HG03064 (cell line): ENCODE measurements at regions not wholly inside any gene's neighbourhood (a gene's known extent, or its start where the extent isn't known, plus 50 kb on each side); places are given as distances from the start of the nearest gene placed in this dataset.

Source experiments
- ATAC-seq: cut with Tn5 transposase; IDR thresholded peaks from one replicate; pipeline ENCODE4 v1.9.1; 2021; ENCODE audit warnings: low read depth; ENCODE audit not compliant: unreplicated experiment

GRCh38 chr3:193974191-193974652 is 161.7 kb upstream of the HES1 start:
- ATAC-seq: no peak

GRCh38 chr3:193974671-193975535 is 161.0 kb upstream of the HES1 start:
- no peak for ATAC-seq

DNA sequence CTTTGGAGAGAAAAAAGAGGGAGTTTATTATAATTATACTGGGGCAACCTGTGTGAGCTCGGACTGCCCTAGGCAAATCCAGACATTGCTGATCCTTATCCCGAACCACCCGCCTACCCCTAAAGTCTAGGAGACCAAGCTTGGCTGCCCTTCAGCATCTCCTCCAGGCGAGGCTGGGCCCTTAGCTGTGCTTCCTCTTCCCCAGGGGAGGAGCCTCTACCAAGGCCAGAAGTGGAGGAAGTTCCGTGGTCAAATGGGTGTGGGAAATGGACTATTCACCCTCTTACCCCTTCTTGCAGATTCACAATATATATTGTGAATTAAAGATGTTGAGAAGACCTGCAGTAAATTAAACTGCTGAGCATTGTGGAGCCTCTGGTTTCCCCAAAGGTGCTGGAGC is 158.3 kb upstream of the HES1 start:
- ATAC-seq: no peak

- no peak for ATAC-seq
These were observed 157.9 kb upstream of the HES1 start for GRCh38 chr3:193978030-193978429.

GRCh38 chr3:193978486-193978885 is 157.5 kb upstream of the HES1 start:
- ATAC-seq: no peak

GRCh38 chr3:193980326-193980725 is 155.6 kb upstream of the HES1 start:
- ATAC-seq: no peak

DNA sequence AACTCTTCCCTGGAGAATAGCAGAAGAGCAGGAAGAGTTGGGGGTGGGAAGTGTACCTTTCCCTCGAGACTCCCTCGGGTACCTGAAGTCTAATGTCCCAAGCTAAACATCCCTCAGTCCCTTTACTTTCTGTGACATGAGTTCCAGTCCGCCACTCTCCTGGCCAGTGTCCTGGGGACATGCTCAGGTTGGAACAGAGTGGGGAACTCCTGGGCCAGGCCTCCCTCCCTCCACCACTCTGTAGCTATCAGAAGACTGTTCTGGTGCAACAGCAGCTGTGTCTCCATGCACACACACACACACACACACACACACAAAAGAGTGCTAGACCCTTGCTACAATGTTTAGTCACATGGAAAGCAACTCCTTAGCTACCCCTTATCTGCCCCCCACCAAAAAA is 155.0 kb upstream of the HES1 start:
- no peak for ATAC-seq

GRCh38 chr3:193981504-193981903 is 154.4 kb upstream of the HES1 start:
- ATAC-seq: no peak

DNA sequence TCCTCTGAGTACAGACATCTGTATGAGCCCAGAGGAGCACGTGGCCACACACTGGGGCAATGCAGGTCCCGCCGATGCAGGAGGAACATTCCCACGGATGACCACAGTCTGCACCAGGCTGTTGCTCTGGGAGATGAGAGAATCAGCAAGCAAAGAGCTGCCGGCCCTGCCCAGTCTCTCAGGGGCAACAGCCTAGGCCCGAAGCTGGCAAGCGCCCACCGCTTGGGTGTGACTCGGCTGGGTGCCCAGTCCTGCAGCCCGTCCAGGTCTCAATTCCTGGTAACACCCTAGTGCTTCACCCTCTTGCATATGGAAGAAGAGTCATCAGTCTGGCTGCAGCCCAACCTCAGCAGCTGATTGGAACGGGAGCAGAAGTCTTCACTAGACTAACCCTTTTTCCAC is 153.7 kb upstream of the HES1 start:
- no peak for ATAC-seq

DNA sequence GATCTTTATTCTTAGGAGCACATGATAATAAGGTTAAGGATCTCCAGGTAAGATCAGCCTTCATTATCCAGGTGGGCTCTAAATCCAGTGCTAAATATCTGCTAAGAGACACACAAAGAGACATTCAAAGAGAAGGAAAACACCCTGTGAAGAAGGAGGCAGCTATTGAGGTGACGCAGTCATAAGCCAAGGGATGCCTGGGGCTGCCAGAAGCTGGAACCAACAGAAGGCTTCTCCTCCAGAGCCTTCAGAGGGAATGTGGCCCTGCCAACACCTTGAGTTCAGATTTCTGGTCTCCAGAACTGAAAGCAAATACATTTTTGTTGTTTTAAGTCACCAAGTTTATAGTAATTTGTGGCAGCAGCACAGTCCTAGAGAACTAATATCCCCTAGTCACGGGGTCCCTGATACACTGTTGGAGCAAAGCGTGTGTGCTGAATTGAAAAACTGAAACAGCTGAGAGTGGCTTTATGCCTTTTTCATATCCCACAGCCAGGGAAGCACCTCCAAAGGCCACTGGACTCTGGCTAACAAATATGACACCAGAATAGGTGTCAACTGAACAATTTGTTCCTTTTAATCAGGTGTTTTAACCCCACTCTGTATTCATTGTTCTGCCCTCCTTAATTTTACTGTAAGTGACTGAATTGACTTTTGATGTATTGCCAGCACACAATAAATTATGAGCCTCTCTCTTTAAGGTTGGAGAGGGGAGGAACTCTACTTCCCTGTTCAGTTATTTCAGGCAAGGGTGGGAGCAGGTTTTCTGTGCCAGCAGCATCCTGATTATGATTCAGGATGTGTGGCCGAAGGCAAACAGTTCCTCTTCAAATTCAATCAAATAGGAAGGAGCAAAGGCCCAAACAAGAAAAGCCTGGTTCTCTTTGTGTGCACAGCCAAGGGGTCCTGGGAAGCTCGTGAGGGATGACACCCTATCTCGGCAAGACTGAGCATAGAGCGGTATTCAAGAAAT is 151.8 kb upstream of the HES1 start:
- no peak for ATAC-seq

- no peak for ATAC-seq
These were observed 151.1 kb upstream of the HES1 start for GRCh38 chr3:193984876-193985275.

DNA sequence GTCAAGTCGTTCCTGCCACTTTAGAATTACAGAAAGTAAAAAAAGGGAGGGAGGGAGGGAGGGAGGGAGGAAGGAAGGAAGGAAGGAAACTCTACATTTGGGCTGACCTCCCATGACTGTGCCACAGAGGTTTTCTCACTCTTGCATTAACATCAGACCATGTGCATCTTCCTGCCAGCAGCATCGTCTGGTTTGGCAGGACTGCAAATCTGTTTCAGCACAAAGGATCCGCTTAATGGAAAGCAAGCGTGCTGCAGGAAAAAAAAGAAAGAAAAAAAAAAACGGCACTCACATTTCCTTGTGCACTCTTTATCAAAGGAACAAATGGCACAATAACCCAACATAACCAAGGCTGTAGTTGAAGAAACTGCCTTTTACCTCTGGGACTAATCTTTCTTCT is 148.8 kb upstream of the HES1 start:
- ATAC-seq: no peak

DNA sequence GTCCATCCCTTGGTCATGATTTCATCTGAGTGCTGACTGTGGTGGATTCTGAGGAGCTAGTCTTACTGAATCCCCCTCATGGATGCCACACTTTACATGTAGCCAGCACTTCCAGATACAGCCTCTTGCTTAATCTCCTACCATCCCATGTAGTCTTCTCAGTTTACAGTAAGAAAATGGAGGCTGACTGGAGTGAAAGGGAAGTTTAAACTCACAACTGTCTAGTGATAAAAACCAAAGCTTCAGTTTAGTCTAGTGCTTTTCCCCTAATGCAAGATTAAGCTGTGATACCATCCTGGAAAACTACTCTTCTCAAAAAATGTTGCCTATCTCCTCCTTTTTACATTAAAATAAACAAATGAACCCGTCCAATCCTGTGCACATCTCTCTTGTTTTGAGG is 146.8 kb upstream of the HES1 start:
- ATAC-seq: no peak

DNA sequence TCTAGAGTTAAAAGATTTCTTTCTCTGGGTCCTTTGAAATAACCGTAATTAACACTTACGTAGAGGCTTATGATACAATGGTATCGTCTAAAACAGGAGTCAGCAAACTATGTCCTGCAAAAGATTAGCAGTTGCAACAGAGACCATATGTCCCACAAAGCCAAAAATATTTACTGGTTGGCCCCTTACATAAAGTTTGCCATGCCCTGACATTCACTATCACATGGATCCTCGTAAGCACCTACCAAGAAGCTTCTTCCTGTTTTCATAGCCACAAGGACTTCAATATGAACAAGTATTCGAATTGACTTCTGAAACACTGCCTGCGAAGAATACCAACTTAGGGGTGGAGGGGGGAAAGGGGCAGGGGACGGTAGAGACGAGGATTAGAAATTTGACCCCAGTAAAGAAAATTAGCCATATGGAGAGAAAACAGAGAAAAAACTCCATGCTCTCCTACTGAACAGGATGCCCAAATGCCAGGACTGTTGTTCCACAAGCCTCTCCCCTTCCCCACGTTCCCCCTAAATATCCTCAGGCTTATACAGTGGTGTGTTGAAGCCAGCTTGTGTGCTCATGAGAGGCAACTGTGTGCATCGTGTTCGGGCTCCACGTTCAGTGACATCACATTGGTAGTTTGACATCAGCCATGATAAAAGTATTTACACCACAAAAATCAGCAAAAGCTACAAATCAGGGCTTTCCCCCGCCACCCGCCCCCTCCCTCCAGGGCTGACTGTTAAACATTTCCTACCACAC is 144.1 kb upstream of the HES1 start:
- no peak for ATAC-seq

- ATAC-seq: no peak
These were observed 143.4 kb upstream of the HES1 start for GRCh38 chr3:193992425-193993037.

DNA sequence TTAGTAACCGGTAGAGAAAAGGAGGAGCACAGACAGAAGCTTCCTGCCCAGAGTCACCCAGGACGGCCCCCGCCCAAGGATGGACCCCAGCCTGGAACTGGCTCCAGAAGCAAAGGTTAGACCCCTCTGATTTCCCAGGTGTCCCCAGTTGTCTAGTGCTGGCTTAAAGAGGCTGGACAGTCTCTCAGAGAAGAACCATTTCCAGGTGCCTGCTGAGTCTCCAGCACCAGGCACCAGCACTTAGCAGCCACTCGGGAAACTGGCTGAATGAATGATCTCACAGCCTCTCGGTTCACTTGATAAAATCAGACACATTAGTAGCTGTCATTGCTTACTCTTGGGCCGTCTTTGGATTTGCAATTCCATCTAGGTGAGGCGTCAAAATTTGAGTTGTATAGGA is 139.7 kb upstream of the HES1 start:
- no peak for ATAC-seq

DNA sequence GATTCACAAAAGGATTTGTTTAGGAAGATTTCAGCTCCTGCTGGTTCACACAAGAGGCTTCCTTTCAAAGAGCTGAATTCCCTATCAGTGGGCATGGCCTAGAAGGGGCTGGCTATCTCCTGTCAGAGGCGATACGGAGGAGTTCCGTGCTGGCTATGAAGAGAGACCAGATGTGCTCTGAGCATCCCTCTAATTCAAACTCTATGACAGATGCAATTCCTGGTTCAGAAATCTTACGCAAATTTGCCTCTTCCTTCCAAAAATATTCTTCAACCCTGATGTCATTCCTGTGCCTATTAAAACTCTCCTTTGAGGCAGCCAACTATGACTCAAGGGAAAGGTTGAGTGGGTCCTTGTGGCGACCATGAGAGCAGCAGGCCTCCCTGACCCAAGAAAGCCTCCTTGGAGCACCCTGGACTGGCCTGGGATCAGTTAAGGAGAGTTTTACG is 139.3 kb upstream of the HES1 start:
- ATAC-seq: no peak

DNA sequence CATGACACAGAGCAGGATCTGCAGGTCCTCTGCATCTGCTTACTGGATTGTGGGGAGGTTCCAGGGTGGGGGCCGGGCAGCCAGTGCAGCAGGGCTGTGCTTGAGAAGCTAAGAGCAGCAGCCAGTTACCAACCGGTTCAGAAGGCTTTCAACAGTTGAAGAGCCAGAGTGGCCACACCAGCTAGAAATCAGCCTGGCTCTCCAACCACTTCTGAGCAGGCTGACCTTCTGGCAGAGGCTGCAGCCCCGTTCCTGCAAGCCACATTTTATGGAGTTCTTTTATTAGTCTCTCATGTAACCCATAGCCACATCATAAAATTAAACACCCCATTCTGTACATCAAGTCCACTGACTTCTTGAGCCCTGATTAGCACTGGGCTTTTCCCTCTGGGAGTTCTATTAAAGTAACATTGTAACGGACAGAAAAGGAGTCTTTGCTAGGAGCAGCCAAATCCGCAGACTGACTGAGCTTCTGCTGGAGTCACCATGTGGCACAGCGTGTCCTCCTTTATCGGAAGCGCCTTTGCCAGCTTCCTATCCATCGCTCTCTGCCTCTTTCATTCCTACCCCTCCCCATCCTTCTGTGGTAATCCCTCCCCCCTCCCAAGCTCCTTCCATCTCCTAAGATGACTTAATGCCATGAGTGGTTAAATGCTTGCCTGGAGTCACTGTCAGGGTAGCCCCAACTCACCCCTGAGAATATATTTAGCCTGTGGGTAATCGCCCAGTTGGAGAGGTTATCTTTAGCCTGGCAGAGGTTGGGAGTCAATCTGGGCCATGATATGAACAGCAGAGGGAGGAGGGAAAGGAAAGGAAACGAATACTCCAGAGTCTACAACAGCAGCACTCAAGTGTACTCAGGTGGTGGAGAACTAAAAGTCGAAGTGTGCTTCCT is 138.5 kb upstream of the HES1 start:
- ATAC-seq: no peak

- ATAC-seq: no peak
These were observed 137.9 kb upstream of the HES1 start for GRCh38 chr3:193998123-193998448.
